Left lung (tissue), 4 donors: ENCODE measurements at regions not wholly inside any gene's neighbourhood (a gene's known extent, or its start where the extent isn't known, plus 50 kb on each side); places are given as distances from the start of the nearest gene placed in this dataset.

ENCODE experiments used
- ATAC-seq: fragments of 200-7000 bp; cut with Tn5 transposase; one replicate; pipeline ENCODE4 v1.9.1; 2020; ENCODE audit warnings: moderate library complexity
- DNase-seq, 4 donors: peaks; one replicate each; pipeline ENCODE4 v3.0.0-alpha.2; 2013 to 2020
- H3K27ac ChIP-seq, 2 donors: fragments of 200-600 bp; sonication (generic) in 1 of 2; one replicate each; pipeline versions ENCODE4 v1.5.0 to v1.8.0; 2020 to 2021
- H3K27me3 ChIP-seq, 2 donors: fragments of 200-600 bp; sonication (generic) in 1 of 2; one replicate each; pipeline versions ENCODE4 v1.5.0 to v1.8.0; 2020 to 2021
- H3K36me3 ChIP-seq, 2 donors: fragments of 200-600 bp; sonication (generic) in 1 of 2; one replicate each; pipeline versions ENCODE4 v1.5.0 to v1.8.0; 2020 to 2021
- H3K4me1 ChIP-seq, 2 donors: fragments of 200-600 bp; one replicate each; pipeline ENCODE4 v1.8.0; 2021
- H3K4me3 ChIP-seq, 2 donors: fragments of 200-600 bp; sonication (generic) in 1 of 2; one replicate each; pipeline versions ENCODE4 v1.5.0 to v1.8.0; 2020 to 2021; ENCODE audit warnings: mild to moderate bottlenecking in 1 of 2
- H3K9me3 ChIP-seq, 2 donors: fragments of 200-600 bp; sonication (generic) in 1 of 2; one replicate each; pipeline versions ENCODE4 v1.5.0 to v1.8.0; 2020 to 2021
- CTCF ChIP-seq, 2 donors: fragments of 200-600 bp; sonication (generic) in 1 of 2; IDR thresholded peaks; one replicate each; pipeline versions ENCODE4 v1.5.0 to v1.8.0; 2021; ENCODE audit warnings: antibody characterized with exemption in 2 of 2
- intact Hi-C, 2 donors: fragments of 100-400 bp; cut with DNase I; formaldehyde crosslinking; loops; one replicate each; pipeline versions ENCODE4 v1.11.2 to v1.14.2; 2022
- donor health status: DM: no; HTN: yes; CAD: no.
- donor health status: DM: no; HTN: no; CAD: no.

- Histone ChIP-seq H3K36me3 (no peaks in the 10 kb centered on the region), H3K4me1 (peaks cover 0 to 10% of the 10 kb centered on the region in 2 donors), H3K27me3 (no peaks in the 10 kb centered on the region), H3K27ac (no peak overlapping the region), H3K4me3 (no peak overlapping the region), H3K9me3 (peaks cover 0 to 5% of the 10 kb centered on the region in 2 donors)
- intact Hi-C loops: no loop called here
- no peak for TF ChIP-seq CTCF (IDR thresholded peaks at IDR 0.05)
- DNase-seq (no peak), ATAC-seq (no peak)
Observed at GRCh38 chr16:85193115-85193493, 80.8 kb upstream of the CIBAR2 start.

- intact Hi-C loops: no loop called here
- peak in 1 of 4 donors; percentile 24 for DNase-seq
- H3K9me3 ChIP-seq: peaks cover 0 to 5% of the 10 kb centered on the region in 2 donors
- no peaks in the 10 kb centered on the region for H3K27me3 ChIP-seq
- TF ChIP-seq CTCF (IDR thresholded peaks at IDR 0.05): no peak
- peaks cover 0 to 10% of the 10 kb centered on the region in 2 donors for H3K4me1 ChIP-seq
- no peaks in the 10 kb centered on the region for H3K36me3 ChIP-seq
- ATAC-seq: no peak
- no peak overlapping the region for H3K4me3 ChIP-seq
- H3K27ac ChIP-seq: no peak overlapping the region
Observed at GRCh38 chr16:85193876-85194275, 81.6 kb upstream of the CIBAR2 start.

GRCh38 chr16:85194307-85195270, 82.3 kb upstream of the CIBAR2 start:
- intact Hi-C loops: no loop called here
- DNase-seq: no peak
- Histone ChIP-seq H3K4me1 (peaks cover 0 to 10% of the 10 kb centered on the region in 2 donors), H3K27ac (no peak overlapping the region), H3K36me3 (no peaks in the 10 kb centered on the region), H3K9me3 (peaks cover 0 to 5% of the 10 kb centered on the region in 2 donors), H3K4me3 (no peak overlapping the region), H3K27me3 (no peaks in the 10 kb centered on the region)
- ATAC-seq: no peak
- TF ChIP-seq CTCF (IDR thresholded peaks at IDR 0.05): no peak

GRCh38 chr16:85195271-85195647, 83.0 kb upstream of the CIBAR2 start:
- Histone ChIP-seq H3K9me3 (no peaks in the 10 kb centered on the region), H3K4me3 (no peak overlapping the region), H3K27ac (no peak overlapping the region), H3K36me3 (no peaks in the 10 kb centered on the region), H3K27me3 (no peaks in the 10 kb centered on the region), H3K4me1 (peaks cover 0 to 10% of the 10 kb centered on the region in 2 donors)
- no peak for TF ChIP-seq CTCF (IDR thresholded peaks at IDR 0.05)
- DNase-seq (peak in 1 of 4 donors; percentile 39), ATAC-seq (no peak)
- intact Hi-C loops: no loop called here

- no peak overlapping the region for H3K4me3 ChIP-seq
- no peaks in the 10 kb centered on the region for H3K36me3 ChIP-seq
- ATAC-seq: peak; percentile 10
- peaks cover 0 to 10% of the 10 kb centered on the region in 2 donors for H3K4me1 ChIP-seq
- no peaks in the 10 kb centered on the region for H3K27me3 ChIP-seq
- H3K9me3 ChIP-seq: no peaks in the 10 kb centered on the region
- no peak overlapping the region for H3K27ac ChIP-seq
- intact Hi-C loops: no loop called here
- peak in 1 of 4 donors; percentile 17 for DNase-seq
- no peak for TF ChIP-seq CTCF (IDR thresholded peaks at IDR 0.05)
Observed at GRCh38 chr16:85195900-85196772, 83.9 kb upstream of the CIBAR2 start.
